ENCODE measurements at regions not wholly inside any gene's neighbourhood (a gene's known extent, or its start where the extent isn't known, plus 50 kb on each side); places are given as distances from the start of the nearest gene placed in this dataset.
"Not testable (repeated sequence)": the region's sequence is repeated elsewhere in the genome, so short reads cannot be mapped to it uniquely, and the experiment has no call there.

DNA sequence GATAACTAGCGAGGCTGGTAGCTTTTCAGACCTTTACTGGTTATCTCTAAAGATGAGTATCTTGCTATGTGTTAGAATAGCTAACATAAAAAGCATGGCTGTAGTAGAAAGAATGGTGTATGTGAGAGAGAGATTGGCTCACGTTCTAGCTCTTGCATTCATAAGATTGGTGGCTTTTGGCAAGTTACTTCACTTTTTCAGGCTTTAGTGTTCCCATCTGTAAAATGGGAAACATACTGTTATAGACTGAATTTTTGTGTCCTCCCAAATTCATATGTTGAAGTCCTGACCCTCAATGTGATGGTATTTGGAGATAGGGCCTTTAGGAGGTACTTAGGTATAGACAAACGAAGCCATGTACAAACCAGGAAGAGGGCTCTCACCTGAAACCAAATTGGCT lies 302.4 kb upstream of the KLF4 start:
- no peak for DNase-seq (ENCODE audit: low spot score)

DNA sequence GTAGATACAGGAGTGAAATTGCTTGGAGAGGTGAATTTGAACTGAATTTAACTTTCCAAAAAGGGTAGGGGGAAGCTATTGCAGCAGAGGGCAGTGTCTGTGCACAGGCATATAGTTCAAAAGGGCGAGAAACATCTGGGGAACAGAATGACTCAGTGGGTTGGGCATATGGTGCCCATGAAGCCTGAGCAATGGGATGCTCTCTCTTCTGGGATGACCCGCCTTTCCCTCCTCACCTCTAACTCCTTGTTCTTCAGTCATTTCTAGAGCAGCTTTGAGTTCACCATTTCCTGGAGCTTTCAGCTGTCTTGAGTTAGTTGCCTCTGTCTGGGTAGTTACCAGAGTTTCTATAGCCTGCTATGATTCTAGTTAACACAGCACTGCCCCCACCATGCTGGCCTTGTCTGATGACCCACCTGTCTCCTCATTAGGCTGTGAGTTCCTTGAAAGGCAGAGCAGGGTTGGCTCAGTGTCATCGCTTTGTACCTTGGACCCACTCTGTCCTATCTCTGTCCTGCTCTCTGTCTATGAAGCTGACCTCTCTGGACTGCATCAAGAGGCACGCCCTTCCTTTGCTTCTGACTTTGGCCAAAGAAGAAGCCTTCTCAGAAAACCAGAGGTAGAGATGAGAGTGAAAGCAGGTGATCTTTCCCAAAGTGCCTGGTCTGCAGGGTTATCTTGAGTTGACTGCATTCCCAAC lies 299.6 kb upstream of the KLF4 start:
- DNase-seq (ENCODE audit: low spot score): no peak

DNA sequence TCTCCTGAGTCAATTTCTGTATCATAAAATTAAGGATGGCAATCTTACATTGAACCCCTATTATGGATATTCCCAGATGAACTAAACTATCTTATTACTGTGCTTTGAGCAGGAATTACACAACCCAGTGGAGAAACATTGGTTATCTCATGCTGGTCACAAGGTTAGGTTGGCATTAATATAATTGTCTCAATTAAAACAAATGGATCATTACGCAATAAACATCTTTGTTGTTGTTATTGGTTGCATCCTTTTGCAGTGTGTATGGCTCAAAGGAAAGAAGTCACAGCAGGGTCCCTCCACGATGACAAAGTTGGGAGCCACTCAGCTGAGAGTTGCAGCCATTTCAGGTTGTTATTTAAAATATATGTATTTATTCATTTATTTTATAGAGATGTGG lies 297.0 kb upstream of the KLF4 start:
- DNase-seq (ENCODE audit: low spot score): no peak

DNA sequence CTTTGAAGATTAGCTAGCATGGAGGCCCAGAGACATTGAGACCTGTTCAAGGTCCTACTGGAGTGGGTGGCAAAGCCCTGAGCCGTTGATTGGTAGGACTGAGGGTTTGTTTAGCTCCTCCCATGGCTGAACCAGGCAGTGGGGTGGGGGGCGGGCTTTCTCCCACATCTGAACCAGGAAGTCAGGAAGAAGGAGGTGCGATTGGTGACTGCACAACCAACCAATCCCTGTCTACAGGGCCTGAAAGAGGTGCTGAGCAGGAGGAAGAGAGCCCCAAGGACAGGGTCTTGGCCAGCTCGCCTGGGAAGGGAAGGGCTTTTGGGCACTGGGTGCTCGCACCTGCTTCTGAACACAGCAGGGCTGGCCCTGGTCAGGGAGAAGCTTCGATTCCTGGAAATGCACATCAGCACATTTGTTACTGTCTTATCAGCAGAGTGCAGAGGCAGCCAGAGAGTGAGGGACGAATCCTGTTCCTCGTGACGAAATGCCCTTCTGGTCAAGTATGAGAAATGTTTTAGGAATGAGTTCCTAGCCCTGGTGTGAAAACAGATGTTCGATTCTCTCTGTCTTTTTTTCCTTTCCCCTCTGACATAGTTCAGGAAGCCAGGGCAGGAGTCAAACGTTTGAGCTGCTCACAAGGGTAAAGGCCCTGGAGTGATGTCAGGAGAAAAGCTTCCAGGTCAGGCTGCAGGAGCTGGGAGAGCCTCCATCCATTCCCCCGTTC lies 294.8 kb upstream of the KLF4 start:
- no peak for DNase-seq (ENCODE audit: low spot score)

DNA sequence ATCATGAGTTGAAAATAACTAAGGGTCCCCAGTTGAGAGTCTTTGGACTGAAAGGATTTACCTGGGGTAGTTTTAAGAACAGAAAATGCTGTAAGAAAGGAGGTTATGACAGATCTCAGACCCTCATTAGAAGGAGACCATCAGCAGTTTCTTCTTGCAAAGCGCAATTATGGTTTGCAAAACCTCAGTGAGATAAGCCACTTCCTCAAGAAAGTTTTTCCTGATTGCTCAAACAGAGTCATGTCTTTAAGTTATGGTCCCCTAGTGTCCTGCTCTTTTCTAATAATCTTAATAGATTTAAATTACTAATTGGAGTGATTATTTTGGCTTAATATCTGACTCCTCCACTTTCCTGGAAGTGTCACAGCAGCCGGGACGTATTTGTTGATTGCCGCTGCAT lies 293.2 kb upstream of the KLF4 start:
- no peak for DNase-seq (ENCODE audit: low spot score)

DNA sequence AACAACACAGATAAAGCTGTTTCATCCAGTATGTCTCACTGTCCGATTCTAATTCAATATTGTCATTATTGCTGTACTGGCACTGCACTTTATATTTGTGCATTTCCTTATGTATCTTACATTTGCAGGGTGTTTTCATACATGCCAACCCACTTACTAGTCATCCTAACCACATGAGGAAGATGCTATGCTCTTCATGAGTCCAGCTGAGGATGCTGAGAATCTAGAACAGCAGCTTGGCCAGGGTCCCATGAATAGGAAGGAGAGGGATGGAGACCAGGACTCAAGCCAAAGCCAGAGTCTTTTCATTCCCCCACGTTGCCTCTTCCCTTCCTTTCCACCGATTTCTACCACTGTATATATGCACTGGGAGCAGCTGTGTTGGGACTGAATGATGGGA lies 292.8 kb upstream of the KLF4 start:
- DNase-seq (ENCODE audit: low spot score): no peak

DNA sequence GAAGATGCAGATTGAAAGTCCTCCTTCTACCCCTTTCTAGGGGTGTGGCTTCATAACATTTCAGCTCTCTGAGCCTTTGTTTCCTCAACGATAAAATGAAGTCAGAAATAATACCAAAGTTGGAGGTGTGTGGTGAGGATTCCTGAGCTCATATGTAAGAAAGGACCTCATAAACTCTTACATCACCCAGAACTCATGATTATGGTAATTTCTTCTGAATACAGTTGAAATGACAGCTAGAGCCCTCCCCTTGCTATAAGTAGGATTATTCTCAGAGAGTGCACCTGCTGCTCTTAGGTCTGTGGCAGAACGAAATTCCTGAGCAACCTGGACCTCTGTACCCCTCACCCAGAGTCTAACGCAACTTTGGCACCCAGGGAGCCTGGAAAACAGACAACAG lies 291.4 kb upstream of the KLF4 start:
- DNase-seq (ENCODE audit: low spot score): no peak

DNA sequence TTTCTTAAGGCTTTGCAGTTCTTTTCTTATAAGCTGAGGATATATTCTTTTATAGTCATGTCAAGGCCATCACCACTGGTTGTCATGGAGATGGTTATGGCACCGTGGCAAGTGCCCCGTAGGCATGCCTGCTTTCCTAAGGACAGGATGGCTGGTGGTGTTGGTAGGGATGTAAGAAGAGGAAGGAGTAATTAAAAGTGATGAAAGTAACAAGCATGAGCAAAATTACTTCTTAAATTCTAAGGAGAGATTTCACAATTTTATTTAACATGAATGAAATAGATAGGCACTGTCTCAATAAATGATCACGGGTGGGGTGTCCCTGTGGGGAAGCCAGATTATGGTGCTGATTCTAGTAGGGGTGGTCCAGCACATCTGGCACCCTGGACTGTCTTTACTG lies 290.2 kb upstream of the KLF4 start:
- DNase-seq (ENCODE audit: low spot score): no peak

DNA sequence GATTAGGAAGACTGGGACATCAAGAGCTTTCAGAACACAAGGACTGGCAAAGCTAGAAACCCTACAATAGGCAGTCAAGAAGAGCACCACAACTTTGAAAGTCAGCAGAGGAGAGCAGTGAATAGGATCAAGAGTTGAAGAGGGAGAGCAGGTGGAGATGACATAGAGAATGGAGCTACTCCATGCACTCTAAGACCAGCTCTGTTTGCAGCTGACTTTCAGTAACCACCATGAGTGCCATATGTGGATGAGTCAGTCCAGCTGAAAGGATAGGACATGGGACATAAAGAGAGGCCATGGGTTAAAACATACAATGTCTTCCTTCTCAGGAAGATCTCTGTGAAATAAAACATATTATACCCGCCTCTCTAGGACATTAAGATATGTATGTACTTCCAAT lies 289.1 kb upstream of the KLF4 start:
- DNase-seq (ENCODE audit: low spot score): no peak

DNA sequence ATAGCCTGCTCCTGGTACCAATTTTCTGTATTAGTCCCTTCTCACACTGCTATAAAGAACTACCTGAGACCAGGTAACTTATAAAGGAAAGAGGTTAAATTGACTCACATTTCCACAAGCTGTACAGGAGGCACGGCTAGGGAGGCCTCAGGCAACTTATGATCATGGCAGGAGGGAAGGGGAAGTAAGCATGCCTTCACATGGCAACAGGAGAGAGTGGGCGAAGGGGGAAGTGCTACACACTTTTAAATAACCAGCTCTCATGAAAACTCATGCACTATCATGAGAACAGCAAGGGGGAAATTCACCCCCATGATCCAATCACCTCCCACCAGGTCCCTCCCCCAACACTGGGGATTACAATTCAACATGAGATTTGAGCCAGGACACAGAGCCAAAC lies 284.5 kb upstream of the KLF4 start:
- DNase-seq (ENCODE audit: low spot score): not testable (repeated sequence)

DNA sequence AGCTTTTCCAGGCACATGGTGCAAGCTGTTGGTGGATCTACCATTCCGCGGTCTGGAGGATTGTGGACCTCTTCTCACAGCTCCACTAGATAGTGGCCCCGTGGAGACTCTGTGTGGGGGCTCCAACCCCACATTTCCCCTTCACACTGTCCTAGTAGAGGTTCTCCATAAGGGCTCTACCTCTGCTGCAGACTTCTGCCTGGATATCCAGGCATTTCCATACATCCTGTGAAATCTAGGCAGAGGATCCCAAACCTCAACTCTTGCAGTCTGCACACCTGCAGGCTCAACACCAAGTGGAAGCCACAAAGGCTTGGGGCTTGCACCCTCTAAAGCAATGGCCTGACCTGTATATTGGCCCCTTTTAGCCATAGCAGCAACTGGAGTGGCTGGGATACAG lies 283.4 kb upstream of the KLF4 start:
- DNase-seq (ENCODE audit: low spot score): no peak

DNA sequence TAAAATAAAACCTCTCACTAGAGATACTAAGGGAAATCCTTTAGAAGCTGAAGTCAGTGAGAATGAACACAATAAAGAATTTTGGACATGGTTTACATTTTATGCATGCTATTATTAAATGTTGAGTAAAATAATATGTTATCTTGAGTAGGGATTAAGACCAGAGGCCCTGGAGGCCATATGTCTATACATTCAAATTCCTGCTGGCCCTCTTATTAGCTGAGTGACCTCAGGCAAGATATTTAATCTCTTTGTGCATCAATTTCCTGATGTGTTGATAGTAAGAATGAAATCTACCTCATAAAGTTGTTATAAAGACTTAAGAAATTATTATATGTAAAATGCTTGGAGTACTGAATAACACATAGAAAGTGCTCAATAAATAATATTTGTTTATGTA lies 281.1 kb upstream of the KLF4 start:
- DNase-seq (ENCODE audit: low spot score): no peak

DNA sequence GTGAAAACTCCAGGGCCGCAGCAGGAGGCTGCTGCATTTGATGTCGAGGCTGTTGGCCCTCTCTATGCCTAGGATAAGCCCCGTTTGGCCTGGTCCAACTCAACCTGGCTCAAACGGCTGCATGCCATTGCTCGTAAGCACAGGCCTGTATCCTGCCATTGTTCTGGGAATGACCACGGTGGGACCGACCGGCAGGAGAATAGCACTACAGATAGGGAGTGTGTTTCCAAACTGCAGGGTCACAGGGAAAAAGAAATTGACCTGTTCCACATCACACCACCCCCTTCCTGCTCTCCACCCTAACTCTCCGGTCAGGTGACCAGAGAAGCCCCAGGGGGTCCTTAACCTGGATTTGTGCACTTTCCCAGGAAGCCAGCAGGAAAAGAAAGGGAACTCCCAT lies 278.7 kb upstream of the KLF4 start:
- no peak for DNase-seq (ENCODE audit: low spot score)

DNA sequence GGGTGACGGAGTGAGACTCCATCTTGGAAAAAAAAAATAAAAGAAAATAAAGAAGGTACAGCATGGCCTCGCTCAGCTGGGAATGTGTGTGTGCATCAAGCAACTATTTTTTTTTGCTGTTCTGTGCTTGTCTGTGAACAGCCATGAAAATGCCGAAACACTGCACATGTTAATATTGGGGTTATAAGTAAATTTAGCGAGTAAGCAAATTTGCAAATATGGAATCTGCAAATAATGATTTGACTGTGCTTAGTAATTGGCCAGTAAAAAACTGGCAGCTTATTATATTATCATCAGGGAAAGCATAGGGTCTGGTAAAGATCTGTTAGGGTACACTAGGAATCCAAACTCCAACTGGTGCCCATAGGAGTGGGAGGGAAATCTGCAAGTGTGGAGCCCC lies 278.1 kb upstream of the KLF4 start:
- no peak for DNase-seq (ENCODE audit: low spot score)

DNA sequence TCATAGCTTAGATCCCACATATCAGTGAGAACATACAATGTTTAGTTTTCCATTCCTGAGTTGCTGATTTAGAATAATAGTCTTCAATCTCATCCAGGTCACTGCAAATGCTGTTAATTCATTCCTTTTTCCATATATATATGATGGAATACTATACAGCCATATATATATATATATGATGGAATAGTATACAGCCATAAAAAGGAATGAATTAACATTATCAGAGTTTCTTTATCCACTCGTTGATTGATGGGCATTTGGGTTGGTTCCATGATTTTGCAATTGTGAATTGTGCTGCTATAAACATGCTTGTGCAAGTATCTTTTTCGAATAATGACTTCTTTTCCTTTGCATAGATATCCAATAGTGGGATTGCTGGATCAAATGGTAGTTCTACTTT lies 273.9 kb upstream of the KLF4 start:
- not testable (repeated sequence) for DNase-seq (ENCODE audit: low spot score)

DNA sequence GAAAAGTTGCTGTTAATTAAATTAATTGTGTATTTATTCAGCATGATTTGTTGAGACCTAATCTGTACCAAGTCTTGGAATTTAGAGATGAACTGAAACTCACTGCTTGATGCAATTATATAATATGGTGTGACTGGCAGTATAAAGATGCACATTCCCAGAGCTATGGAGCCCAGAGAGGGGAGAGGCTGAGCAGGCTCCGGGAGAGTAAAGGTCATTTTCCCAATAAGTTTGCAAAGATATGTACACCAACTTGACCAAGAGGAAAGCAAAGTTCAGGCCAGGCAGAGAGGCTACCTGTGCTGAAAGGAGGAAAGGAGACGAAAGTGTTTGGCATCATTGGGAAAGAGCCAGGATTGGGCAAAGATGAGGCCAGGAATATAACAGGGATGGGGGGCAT lies 271.7 kb upstream of the KLF4 start:
- no peak for DNase-seq (ENCODE audit: low spot score)

DNA sequence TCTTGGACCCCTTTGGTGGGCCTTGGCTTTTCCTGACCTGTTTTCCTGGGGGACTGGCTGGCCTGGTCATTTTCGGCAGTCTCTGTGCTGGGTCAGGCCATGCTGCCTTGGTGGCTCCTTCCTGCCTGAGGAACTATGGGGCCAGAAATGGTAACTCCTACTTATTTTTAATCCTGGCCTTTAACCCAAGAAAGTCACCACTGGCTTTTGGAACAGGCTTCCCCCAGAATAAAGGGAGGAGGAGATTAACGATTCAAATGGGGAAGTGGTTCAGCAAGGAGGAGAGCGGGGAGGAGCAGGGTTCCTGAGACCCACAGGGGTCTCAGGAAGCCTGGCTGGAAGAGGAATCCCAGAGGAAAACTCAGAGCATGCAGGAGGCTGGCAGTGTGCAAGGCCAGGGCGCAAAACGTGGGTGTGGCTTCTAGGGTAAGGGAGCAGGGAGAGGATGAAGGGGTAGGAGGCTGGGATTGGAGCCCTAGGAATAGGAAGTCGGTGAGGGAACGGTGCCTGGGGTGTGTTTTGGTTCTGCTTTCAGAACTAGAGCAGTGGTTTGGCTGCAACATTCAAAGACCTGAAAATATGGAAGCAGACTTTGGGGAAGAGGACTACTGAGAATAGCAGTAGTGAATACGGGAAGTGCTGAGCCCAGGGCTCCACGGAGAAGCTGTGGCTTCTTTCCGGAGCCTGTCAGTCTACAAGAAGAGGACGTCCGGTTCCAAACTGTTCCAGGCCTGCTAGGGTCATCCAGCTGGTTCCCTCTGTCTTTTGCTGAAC lies 271.1 kb upstream of the KLF4 start:
- no peak for DNase-seq (ENCODE audit: low spot score)

DNA sequence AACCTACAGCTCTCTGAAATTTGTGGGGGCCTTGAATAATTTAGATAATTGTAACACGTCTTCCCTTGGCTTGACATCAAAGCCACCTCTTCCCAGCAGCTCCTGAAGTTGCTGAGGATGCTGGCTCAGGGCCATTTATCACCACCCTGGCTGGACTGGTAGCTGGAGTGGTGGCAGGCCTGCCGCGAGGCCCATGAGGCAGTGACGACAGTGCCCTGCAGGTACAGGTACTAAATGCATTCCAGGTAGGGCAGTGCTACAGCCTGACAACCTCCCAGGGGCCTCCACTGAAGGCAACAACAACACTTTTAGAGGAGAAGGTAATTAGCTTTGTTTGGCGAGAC lies 270.2 kb upstream of the KLF4 start:
- no peak for DNase-seq (ENCODE audit: low spot score)

DNA sequence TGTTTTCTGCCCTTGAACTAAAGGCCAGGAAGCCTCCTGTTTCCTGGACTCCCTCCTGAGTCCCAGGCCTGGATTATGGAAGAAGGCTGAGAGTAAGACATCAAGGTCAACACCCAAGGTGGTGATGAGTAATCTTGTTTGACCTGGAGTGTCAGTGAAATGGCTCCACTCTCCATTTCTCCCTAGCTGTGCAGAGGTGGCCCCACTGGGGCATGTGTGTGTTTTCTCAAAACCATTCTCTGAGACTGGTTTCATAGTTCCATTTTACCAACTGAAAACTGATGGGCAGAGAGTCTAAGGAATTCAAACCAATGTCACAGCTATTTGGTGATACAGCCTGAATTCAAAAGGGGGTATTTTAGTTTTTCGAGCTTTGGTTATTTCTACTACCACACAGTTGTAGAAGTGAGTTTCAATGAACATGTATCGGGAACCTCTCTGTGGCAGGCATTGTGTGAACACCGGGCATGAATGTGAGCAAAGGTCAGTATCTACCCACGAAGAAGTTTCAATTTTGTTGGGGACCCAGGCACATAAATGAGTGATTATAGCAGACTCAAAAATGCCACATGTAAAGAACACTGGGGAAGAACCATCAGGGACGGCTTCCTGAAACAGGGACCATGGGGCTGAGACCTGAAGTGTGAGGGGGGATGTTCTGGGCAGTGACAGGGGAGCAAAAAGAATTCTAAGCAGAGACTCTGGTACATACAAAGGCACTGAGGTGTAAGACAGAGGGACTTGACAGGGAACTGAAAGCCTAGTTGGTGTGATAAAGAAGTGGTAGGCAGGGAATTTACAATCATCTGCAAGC lies 269.6 kb upstream of the KLF4 start:
- no peak for DNase-seq (ENCODE audit: low spot score)

DNA sequence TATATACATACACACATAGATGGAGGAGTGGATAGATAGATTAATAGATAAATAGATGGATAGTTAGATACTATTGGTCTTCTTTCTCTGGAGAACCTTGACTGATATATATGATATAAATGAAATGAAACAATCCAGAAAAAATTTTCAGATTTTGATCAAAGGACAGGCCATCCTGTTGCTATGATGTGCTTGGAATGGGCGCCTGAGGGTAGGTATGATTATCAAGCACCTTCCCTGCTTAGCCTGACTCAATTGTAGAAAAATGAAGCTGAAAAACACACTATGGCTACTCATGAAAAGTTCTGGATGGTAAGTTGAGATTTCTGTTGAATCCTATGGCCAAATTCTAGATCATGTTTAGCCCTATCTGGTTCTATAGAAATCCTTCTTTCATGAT lies 266.5 kb upstream of the KLF4 start:
- no peak for DNase-seq (ENCODE audit: low spot score)

DNA sequence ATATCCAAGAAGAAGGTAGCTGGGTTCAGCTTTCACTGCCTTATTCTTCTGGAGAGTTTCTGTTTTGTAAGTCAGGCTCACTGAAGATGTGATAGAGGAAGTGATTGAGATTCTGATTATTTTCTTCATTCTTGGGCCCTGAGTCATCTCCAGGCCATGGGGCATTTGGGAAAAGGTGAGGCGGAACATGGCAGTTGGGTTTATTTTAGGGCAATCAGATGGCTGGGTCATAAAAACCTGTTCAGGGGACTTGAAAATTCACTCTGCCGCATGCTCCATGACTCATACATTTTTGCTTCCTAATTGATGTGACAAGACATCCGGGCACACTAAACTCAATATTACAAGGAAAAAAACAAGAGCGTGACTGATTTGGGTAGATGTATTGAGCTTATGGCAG lies 265.7 kb upstream of the KLF4 start:
- peak; percentile 89 for DNase-seq (ENCODE audit: low spot score)

DNA sequence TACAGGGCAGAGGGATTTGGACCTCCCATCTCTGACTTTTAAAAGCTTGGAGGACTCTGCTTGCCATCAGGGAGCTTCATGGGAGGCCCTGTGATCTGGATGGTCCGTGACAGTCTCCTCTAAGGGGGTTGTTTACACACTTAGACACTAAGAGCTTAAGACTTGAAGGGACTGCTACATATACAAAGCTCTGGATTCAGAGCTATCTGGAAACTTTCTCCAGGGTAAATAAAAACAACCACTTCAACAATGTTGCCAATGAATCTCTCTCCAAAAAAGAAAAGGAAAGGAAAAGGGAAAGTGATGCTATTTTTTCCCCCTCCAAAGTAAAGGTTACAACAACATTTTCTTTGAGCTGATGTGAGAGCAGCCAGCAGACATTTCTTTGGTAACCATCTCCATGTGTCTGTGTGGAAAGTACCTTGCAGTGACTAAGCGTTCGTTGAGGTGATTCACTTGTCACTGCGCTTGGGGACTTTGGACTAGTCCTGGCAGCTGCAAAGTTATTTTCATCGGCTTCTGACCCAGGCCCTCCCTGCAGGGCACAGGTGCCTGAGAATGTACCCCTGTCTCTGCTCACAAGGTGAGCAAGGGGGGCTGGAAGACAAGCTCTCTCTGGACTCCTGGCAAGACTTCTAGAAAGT lies 262.1 kb upstream of the KLF4 start:
- no peak for DNase-seq (ENCODE audit: low spot score)

Measured in kidney capillary endothelial cell (primary cell).